ENCODE measurements at regions not wholly inside any gene's neighbourhood (a gene's known extent, or its start where the extent isn't known, plus 50 kb on each side); places are given as distances from the start of the nearest gene placed in this dataset.

DNA sequence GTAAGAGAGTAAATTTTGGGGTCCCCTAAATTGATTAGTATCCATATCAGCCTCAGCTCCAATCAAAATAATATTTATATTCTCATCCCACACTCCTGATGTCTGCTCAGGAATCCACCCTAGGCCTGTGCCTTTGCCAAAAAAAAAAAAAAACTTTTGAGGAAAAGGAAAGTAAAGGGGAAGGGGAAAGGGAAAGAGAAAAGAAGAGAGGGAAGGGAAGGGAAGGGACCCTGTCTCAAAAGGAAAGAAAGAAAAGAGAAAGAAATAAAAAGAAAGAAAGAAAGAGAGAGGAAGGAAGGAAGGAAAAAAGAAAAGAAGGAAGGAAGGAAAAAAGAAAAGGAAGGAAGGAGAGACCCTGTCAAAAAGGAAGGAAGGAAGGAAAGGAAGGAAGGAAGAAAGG, 91.8 kb upstream of the CACNA1A start:
- TF ChIP-seq ZFX (IDR thresholded peaks at IDR 0.05) = no peak
- TF ChIP-seq SP1 (IDR thresholded peaks at IDR 0.05; ENCODE audit: low read depth) = no peak
- no peak for TF ChIP-seq CEBPB (IDR thresholded peaks at IDR 0.05; ENCODE audit: low read depth)
- no peak for TF ChIP-seq TCF7L2 (IDR thresholded peaks at IDR 0.05; ENCODE audit: borderline replicate concordance, extremely low read depth, insufficient read depth, insufficient read length)
- no peak for TF ChIP-seq POLR2AphosphoS5 (IDR thresholded peaks at IDR 0.05; ENCODE audit: low read depth, low read length)
- TF ChIP-seq, protein P1, sequence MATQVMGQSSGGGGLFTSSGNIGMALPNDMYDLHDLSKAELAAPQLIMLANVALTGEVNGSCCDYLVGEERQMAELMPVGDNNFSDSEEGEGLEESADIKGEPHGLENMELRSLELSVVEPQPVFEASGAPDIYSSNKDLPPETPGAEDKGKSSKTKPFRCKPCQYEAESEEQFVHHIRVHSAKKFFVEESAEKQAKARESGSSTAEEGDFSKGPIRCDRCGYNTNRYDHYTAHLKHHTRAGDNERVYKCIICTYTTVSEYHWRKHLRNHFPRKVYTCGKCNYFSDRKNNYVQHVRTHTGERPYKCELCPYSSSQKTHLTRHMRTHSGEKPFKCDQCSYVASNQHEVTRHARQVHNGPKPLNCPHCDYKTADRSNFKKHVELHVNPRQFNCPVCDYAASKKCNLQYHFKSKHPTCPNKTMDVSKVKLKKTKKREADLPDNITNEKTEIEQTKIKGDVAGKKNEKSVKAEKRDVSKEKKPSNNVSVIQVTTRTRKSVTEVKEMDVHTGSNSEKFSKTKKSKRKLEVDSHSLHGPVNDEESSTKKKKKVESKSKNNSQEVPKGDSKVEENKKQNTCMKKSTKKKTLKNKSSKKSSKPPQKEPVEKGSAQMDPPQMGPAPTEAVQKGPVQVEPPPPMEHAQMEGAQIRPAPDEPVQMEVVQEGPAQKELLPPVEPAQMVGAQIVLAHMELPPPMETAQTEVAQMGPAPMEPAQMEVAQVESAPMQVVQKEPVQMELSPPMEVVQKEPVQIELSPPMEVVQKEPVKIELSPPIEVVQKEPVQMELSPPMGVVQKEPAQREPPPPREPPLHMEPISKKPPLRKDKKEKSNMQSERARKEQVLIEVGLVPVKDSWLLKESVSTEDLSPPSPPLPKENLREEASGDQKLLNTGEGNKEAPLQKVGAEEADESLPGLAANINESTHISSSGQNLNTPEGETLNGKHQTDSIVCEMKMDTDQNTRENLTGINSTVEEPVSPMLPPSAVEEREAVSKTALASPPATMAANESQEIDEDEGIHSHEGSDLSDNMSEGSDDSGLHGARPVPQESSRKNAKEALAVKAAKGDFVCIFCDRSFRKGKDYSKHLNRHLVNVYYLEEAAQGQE (IDR thresholded peaks at IDR 0.05; ENCODE audit: low read depth) = no peak
- no peak for TF ChIP-seq FOSL1 (IDR thresholded peaks at IDR 0.05; ENCODE audit: low read depth)
- no peak for TF ChIP-seq CBX3 (IDR thresholded peaks at IDR 0.05; ENCODE audit: low read depth)
- TF ChIP-seq MAX (IDR thresholded peaks at IDR 0.05) = no peak
- TF ChIP-seq POLR2A (IDR thresholded peaks at IDR 0.05; ENCODE audit: borderline replicate concordance, extremely low read depth, insufficient read depth, insufficient read length) = no peak
- TF ChIP-seq YY1 (IDR thresholded peaks at IDR 0.05; ENCODE audit: extremely low read depth, insufficient replicate concordance, low read depth, low read length) = no peak
- TF ChIP-seq SRF (IDR thresholded peaks at IDR 0.05; ENCODE audit: low read depth) = no peak
- TF ChIP-seq EZH2 (IDR thresholded peaks at IDR 0.05) = no peak
- TF ChIP-seq ELF1 (IDR thresholded peaks at IDR 0.05; ENCODE audit: borderline replicate concordance, low read depth) = no peak
- TF ChIP-seq ZBTB33 (IDR thresholded peaks at IDR 0.05; ENCODE audit: extremely low read depth, insufficient replicate concordance, low read length) = no peak
- no peak for TF ChIP-seq EZH2phosphoT487 (IDR thresholded peaks at IDR 0.05; ENCODE audit: borderline replicate concordance)
- TF ChIP-seq JUND (IDR thresholded peaks at IDR 0.05) = no peak
- TF ChIP-seq CTCF (IDR thresholded peaks at IDR 0.05 in 2 of 3, conservative IDR thresholded peaks at IDR 0.05 in 1 of 3; ENCODE audit: borderline replicate concordance in 1 of 3, insufficient read depth in 1 of 3, low read depth in 2 of 3, low read length in 2 of 3) = no peak
- TF ChIP-seq, protein P2, sequence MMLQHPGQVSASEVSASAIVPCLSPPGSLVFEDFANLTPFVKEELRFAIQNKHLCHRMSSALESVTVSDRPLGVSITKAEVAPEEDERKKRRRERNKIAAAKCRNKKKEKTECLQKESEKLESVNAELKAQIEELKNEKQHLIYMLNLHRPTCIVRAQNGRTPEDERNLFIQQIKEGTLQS (IDR thresholded peaks at IDR 0.05) = no peak
- no peak for TF ChIP-seq SIN3A (IDR thresholded peaks at IDR 0.05; ENCODE audit: low read depth)
- ATAC-seq = no peak
- no peaks in the 10 kb centered on the region for H3K79me2 ChIP-seq (ENCODE audit: insufficient read depth, low read length)
- H3K9me3 ChIP-seq (ENCODE audit: control insufficient read depth in 1 of 2, insufficient read depth in 1 of 2, low read depth in 1 of 2, low read length in 2 of 2) = no peaks in the 10 kb centered on the region
- H3K4me1 ChIP-seq (ENCODE audit: control insufficient read depth in 1 of 2, insufficient read depth in 2 of 2, low read length in 2 of 2) = no peaks in the 10 kb centered on the region
- ChIA-PET POLR2A (no interaction called here), RAD21 (ENCODE audit: low non-redundant PET in 1 of 2, low total read pairs in 2 of 2, uncharacterized antibody in 2 of 2, unreplicated experiment in 2 of 2) (interaction anchor here (0.6 to 1.2 kb wide), 4 partner anchors 11 to 281 kb away, joined by 3 to 7 read pairs (median 3); no protein-coding TSS in a partner anchor), CTCF (interaction anchor here (0.9 to 7.0 kb wide), 4 partner anchors 23 to 264 kb away, joined by 3 to 42 read pairs (median 10); no protein-coding TSS in a partner anchor)
- H3K4me3 ChIP-seq (replicated peaks in 1 of 2; ENCODE audit: low read depth in 1 of 2, low read length in 2 of 2) = no peak overlapping the region
- no peak overlapping the region for H3K27ac ChIP-seq (ENCODE audit: low read depth, low read length)
- H3K36me3 ChIP-seq (ENCODE audit: control insufficient read depth in 1 of 2, insufficient read depth in 2 of 2, low read length in 2 of 2) = no peaks in the 10 kb centered on the region
- H3K9ac ChIP-seq (ENCODE audit: low read length) = no peak overlapping the region
- DNase-seq (ENCODE audit: low read depth, low spot score) = no peak
- H2AFZ ChIP-seq (ENCODE audit: low read depth, low read length, poor library complexity, severe bottlenecking) = no peak overlapping the region
- H3K4me2 ChIP-seq (ENCODE audit: low read length) = 0 out of 2 replicates have a peak overlapping the region, but pooled peaks have one; percentile 25
- intact Hi-C loops (cut with micrococcal nuclease) = loop anchor here (5.0 to 10.0 kb wide), 2 partner anchors 174 to 623 kb away; partner anchors contain the start of gene C19orf53
- no peaks in the 10 kb centered on the region for H4K20me1 ChIP-seq (ENCODE audit: insufficient read depth)
- BruUV-seq (replicated peaks) = no TSS peak
- no peaks in the 10 kb centered on the region for H3K9me2 ChIP-seq (ENCODE audit: insufficient read depth)
- 0 out of 2 replicates have a peak, but pooled peaks cover 4% of the 10 kb centered on the region for H3K27me3 ChIP-seq (ENCODE audit: insufficient read depth, low read length)
